ENCODE measurements at regions not wholly inside any gene's neighbourhood (a gene's known extent, or its start where the extent isn't known, plus 50 kb on each side); places are given as distances from the start of the nearest gene placed in this dataset.

DNA sequence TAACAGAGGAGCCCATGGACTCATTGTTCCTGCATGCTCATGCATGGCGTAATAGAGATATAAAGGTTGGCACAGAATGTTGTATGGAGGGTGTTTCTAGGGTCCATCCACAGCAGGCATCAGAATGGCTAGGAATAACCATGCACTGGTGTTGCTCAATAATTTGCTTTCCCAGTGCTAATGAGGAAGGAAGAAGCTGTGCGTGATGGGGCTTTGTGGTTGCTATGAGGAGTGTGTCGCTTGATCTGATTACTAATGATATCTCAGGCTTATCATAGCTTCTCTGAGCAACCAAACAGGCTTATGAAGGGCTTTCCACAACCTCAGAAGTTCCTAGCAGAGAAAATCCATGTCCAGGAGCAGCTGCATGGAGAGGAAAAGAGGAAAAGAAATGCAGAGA lies 151.3 kb upstream of the TRPC7 start:
- intact Hi-C loops (cut with DNase I; ENCODE audit: low total_unique reads): no loop called here
- ATAC-seq: no peak

DNA sequence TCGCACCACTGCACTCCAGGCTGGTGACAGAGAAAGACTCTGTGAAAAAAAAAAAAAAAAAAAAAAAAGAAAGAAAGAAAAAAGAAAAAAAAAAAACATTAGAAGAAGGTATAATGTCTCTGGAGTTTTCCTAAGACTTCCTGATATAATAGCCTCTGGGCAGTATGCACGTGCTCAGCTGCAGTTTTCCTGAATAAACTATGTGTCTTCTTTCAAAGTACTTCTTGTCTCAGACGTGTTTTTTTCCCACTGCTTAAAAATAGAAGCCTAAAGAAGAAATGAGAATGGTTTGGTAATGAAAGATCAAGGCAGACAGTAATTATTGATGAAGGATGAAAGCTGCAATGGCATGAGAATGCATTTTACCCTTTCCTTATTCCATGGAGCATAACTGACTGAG lies 148.1 kb upstream of the TRPC7 start:
- Histone ChIP-seq H3K4me1 (no peaks in the 10 kb centered on the region), H3K27ac (no peak overlapping the region), H3K4me3 (no peak overlapping the region), H3K27me3 (no peaks in the 10 kb centered on the region), H3K9me3 (no peaks in the 10 kb centered on the region), H3K36me3 (no peaks in the 10 kb centered on the region)
- intact Hi-C loops (cut with DNase I; ENCODE audit: low total_unique reads) (no loop called here), in situ Hi-C loops (cut with MboI; ENCODE audit: low sequenced_read_pairs in 4 of 4) (no loop called here)
- TF ChIP-seq, protein P1, sequence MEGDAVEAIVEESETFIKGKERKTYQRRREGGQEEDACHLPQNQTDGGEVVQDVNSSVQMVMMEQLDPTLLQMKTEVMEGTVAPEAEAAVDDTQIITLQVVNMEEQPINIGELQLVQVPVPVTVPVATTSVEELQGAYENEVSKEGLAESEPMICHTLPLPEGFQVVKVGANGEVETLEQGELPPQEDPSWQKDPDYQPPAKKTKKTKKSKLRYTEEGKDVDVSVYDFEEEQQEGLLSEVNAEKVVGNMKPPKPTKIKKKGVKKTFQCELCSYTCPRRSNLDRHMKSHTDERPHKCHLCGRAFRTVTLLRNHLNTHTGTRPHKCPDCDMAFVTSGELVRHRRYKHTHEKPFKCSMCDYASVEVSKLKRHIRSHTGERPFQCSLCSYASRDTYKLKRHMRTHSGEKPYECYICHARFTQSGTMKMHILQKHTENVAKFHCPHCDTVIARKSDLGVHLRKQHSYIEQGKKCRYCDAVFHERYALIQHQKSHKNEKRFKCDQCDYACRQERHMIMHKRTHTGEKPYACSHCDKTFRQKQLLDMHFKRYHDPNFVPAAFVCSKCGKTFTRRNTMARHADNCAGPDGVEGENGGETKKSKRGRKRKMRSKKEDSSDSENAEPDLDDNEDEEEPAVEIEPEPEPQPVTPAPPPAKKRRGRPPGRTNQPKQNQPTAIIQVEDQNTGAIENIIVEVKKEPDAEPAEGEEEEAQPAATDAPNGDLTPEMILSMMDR (IDR thresholded peaks at IDR 0.05 in 4 of 5, conservative IDR thresholded peaks at IDR 0.05 in 1 of 5): no peak
- TF ChIP-seq POLR2A (IDR thresholded peaks at IDR 0.05): no peak
- no peak for ATAC-seq
- DNase-seq: no peak

More for the DNA sequence above, 151.3 kb upstream of the TRPC7 start:
- TF ChIP-seq, protein P1 (IDR thresholded peaks at IDR 0.05 in 4 of 5, conservative IDR thresholded peaks at IDR 0.05 in 1 of 5): no peak
- TF ChIP-seq POLR2A (IDR thresholded peaks at IDR 0.05): no peak
- Histone ChIP-seq H3K9me3 (no peaks in the 10 kb centered on the region), H3K4me1 (no peaks in the 10 kb centered on the region), H3K27me3 (no peaks in the 10 kb centered on the region), H3K4me3 (no peak overlapping the region), H3K27ac (no peak overlapping the region), H3K36me3 (no peaks in the 10 kb centered on the region)
- no peak for DNase-seq
- in situ Hi-C loops (cut with MboI; ENCODE audit: low sequenced_read_pairs in 4 of 4): no loop called here

DNA sequence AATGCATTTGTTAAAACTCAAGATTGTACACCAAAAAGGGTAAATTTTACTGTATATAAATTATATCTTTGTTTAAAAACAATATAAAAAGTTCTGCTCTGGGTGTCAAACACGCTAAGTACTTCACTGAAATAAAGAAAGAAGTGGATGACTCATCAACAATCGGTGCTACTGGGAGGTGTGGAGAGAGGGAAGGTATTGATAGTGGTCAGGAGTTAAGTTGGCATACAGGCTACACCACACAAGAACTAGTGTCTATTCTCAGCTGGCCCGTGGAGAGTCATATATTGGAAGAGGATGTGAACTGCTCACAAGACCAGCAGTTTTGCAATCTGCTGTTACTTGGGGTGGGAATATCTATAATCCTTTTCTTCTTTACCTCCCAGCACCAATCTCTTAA lies 145.7 kb upstream of the TRPC7 start:
- ATAC-seq (no peak), DNase-seq (no peak)
- no peak for TF ChIP-seq POLR2A (IDR thresholded peaks at IDR 0.05)
- TF ChIP-seq, protein P1 (IDR thresholded peaks at IDR 0.05 in 4 of 5, conservative IDR thresholded peaks at IDR 0.05 in 1 of 5): no peak
- Histone ChIP-seq H3K36me3 (no peaks in the 10 kb centered on the region), H3K27me3 (no peaks in the 10 kb centered on the region), H3K4me3 (no peak overlapping the region), H3K4me1 (no peaks in the 10 kb centered on the region), H3K9me3 (no peaks in the 10 kb centered on the region), H3K27ac (no peak overlapping the region)
- in situ Hi-C loops (cut with MboI; ENCODE audit: low sequenced_read_pairs in 4 of 4) (no loop called here), intact Hi-C loops (cut with DNase I; ENCODE audit: low total_unique reads) (no loop called here)

DNA sequence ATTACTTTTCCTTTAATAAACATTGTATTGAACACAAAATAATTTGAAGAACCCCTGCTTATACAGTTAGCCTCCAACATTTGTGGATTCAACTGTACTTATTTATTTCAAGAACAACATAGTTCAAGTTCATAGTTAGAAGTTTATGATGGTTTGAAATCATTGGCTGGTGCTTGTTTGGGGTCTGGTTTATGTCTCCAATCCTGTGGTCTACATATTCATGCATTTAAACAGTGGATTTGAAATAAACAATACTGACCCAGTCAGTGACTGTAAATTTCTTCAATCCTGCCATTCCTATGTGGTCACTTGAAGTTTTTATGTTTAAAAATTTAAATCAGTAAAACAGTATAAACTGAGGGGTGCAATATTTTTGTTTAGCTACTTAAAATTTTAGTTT lies 145.1 kb upstream of the TRPC7 start:
- no peak overlapping the region for H3K4me3 ChIP-seq
- ATAC-seq (no peak), DNase-seq (no peak)
- no peaks in the 10 kb centered on the region for H3K27me3 ChIP-seq
- in situ Hi-C loops (cut with MboI; ENCODE audit: low sequenced_read_pairs in 4 of 4): no loop called here
- intact Hi-C loops (cut with DNase I; ENCODE audit: low total_unique reads): no loop called here
- no peak for TF ChIP-seq POLR2A (IDR thresholded peaks at IDR 0.05)
- TF ChIP-seq, protein P1 (IDR thresholded peaks at IDR 0.05 in 4 of 5, conservative IDR thresholded peaks at IDR 0.05 in 1 of 5): no peak
- no peaks in the 10 kb centered on the region for H3K9me3 ChIP-seq
- H3K4me1 ChIP-seq: no peaks in the 10 kb centered on the region
- H3K27ac ChIP-seq: no peak overlapping the region
- no peaks in the 10 kb centered on the region for H3K36me3 ChIP-seq

DNA sequence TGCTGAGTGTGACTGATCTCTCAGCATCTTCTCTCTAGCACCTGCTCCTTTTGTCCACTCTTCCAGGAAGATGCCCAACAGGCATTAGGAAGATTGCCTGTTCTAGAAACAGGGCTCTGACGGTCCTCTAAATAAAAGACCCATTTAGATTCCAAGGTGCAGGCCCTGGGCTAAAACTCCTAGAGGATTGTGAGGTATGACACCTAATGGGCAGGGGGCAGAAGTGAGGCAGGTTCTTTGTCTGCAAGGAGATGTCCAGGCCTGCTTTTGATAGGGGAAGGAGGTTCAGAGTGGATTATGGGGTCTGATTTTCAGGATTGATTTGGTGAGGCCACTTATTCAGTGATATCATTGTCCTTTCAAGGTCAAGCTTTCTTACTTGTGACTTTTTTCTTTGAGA lies 140.8 kb upstream of the TRPC7 start:
- H3K4me3 ChIP-seq: no peak overlapping the region
- no peak for TF ChIP-seq POLR2A (IDR thresholded peaks at IDR 0.05)
- TF ChIP-seq, protein P1 (IDR thresholded peaks at IDR 0.05 in 4 of 5, conservative IDR thresholded peaks at IDR 0.05 in 1 of 5): no peak
- H3K36me3 ChIP-seq: no peaks in the 10 kb centered on the region
- ATAC-seq (no peak), DNase-seq (no peak)
- in situ Hi-C loops (cut with MboI; ENCODE audit: low sequenced_read_pairs in 4 of 4) (no loop called here), intact Hi-C loops (cut with DNase I; ENCODE audit: low total_unique reads) (no loop called here)
- no peak overlapping the region for H3K27ac ChIP-seq
- H3K9me3 ChIP-seq: no peaks in the 10 kb centered on the region
- no peaks in the 10 kb centered on the region for H3K27me3 ChIP-seq
- H3K4me1 ChIP-seq: no peaks in the 10 kb centered on the region
